Activated CD4-positive, CD25-positive, alpha-beta regulatory T cell treated with anti-CD3 and anti-CD28 coated beads, Interleukin-2, amount 50 U/mL, for 72 hours (primary cell): ENCODE measurements at regions not wholly inside any gene's neighbourhood (a gene's known extent, or its start where the extent isn't known, plus 50 kb on each side); places are given as distances from the start of the nearest gene placed in this dataset.
A peak's percentile ranks its signal among the peaks of the same experiment; 100 is the strongest.
"Not testable (repeated sequence)": the region's sequence is repeated elsewhere in the genome, so short reads cannot be mapped to it uniquely, and the experiment has no call there.

Source experiments
- DNase-seq: peaks from one replicate; pipeline ENCODE4 v3.0.0; 2021

- DNase-seq: no peak
Measured at GRCh38 chr2:238763471-238763995, 84.4 kb upstream of the TWIST2 start.

- no peak for DNase-seq
Measured at GRCh38 chr2:238765590-238765989, 82.3 kb upstream of the TWIST2 start.

- no peak for DNase-seq
Measured at GRCh38 chr2:238771218-238771617, 76.7 kb upstream of the TWIST2 start.

- no peak for DNase-seq
Measured at GRCh38 chr2:238771639-238772038, 76.2 kb upstream of the TWIST2 start.

DNA sequence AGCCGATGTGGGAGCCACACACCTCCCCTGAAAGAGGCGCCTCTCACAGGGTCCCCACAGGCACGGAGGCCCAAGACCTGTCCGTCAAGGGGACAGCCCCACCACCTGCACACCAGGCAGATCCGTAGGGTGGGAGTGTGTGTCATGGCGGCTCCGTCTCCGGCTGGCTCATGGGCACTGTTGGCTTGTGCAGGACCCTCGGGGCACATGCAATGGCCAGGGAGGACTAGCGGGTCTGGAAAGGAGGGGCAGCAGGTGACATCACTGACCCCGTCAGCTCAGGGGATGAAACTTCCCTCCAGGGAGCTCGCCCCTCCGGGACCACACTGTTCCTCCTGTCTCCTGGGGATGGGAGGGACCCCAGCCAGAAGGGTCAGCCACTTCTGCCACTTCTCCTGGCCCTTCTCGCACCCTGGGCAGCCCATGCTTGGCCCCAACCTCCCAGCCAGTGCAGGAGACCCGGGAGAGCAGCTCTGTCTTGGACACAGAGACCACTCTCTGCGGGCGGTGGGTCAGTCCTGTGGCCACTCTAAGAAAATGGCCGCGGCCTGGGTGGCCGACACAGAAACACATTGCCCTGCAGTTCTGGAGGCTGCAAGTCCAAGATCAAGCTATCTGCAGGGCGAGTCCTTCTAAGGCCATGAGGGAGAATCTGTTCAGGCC is 75.1 kb upstream of the TWIST2 start:
- no peak for DNase-seq

- DNase-seq: no peak
Measured at GRCh38 chr2:238773472-238773871, 74.4 kb upstream of the TWIST2 start.

DNA sequence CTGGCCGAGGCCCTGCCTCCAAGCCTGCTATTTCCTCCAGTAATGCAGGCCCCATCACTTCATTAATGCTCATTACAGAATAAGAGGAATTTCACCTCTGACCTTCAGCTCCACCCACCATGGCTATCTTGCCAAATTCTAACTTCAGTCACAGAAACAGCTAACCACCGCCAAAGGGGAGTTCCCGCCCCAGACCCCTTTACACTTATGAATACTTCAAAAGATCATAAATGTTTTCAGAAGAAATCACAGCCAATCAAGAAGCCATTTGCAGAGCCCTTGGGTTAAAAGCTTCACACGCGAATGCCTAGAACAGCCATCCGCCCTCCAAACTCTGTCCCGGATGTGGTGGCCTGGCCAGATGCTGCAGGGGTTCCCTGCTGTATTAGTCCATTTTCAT is 73.8 kb upstream of the TWIST2 start:
- DNase-seq: no peak

- no peak for DNase-seq
Measured at GRCh38 chr2:238774980-238775509, 72.8 kb upstream of the TWIST2 start.

DNA sequence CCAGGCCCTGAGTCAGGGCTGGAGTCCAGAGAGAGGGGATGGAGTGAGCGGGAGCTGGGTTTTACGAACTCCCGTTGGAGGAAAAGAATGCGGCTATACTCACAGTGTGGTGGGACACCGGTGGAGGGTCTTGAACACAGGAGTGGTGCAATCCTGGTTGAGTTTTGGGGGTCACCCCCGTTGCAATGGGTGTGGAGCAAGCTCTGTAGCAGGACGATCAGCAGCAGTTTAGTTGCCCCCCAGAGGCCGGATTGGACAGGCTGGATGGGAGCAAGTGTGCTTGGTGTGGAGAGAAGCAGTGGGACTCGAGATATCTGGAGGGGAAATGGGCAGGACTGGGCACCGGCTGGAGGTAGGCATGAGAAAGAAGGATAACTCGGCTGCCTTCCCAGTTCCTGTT is 72.3 kb upstream of the TWIST2 start:
- DNase-seq: no peak

GRCh38 chr2:238776003-238776760 is 71.7 kb upstream of the TWIST2 start:
- DNase-seq: no peak

GRCh38 chr2:238776761-238777046 is 71.2 kb upstream of the TWIST2 start:
- not testable (repeated sequence) for DNase-seq

DNA sequence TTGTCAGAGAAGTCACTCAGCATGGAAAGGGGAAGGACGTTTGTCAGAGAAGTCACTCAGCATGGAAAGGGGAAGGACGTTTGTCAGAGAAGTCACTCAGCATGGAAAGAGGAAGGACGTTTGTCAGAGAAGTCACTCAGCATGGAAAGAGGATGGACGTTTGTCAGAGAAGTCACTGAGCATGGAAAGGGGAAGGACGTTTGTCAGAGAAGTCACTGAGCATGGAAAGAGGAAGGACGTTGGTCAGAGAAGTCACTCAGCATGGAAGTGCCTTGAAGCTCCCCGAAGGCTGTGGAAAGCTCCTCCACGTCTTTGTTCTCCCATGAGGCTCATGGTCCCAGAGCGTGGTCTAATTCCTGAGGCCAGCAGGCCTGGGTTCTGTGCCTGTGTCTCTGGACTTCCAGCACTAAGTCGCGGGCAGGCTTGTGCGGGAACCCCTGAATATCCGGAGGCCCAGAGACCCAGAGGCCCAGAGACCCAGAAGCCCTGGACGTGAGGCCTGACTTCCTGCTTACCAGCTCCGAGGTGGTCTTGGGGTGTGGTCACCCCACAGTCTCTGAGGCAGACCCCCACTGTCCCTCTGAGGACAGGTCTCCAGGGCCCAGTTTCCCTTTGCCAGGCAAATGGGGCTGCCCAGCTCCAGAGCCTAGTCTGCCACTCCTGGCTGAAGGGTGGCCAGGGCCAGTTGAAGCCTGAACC is 70.4 kb upstream of the TWIST2 start:
- no peak for DNase-seq

DNA sequence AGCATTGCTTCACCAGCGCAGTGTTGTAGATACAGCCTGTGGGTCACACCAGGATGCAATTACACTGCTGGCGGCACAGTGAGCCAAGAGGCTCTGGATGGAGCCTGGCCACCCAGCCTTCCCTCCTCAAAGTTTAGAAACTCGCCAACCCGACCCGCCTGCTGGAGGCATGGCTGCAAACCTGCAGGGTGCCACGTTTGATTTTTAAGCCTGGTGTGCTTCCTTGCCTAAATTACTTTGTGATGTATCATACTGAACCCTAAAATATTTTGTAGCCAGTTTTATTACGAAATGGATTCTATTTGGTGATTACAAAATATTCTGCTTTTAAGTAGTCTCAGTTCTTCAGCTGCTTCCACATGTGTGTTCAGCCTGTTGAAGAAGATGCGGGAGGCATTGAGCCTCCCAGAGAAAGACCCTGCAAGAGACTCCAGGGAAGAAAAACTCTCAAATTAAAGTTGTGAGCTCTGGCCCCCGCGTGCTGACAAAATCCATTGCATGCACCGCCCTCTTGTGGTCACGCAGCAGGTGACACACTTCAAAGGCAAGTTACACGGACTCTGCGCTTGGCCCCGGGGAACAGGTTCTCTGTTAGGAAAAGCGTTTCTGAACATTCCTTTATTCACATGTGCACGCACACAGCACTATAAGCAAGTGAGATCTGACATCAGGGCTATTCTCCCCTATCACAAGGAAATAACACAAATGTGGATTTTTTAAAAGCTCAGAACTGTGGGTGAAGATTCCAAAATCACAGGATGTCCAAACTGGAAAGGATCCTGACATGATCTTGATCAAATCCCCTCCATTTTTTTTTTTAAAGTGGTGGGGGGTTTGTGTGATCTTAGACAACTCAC is 63.0 kb upstream of the TWIST2 start:
- DNase-seq: peak; percentile 59

DNA sequence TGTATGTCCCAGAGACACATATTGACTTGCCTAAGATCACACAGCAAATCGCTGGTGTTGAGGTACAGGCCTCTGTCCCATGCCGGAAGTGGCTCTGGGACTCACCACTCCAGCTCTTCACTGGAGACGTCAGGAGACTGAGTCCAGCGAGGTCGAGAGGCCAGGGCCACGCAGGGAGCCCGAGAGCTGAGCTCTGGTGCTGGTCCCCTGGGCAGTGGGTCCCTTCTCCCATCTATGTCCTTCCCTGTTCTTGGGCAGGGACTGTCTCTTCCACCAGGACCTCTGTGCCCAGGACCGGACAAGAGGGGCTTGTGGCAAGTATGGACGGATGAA is 62.4 kb upstream of the TWIST2 start:
- no peak for DNase-seq

DNA sequence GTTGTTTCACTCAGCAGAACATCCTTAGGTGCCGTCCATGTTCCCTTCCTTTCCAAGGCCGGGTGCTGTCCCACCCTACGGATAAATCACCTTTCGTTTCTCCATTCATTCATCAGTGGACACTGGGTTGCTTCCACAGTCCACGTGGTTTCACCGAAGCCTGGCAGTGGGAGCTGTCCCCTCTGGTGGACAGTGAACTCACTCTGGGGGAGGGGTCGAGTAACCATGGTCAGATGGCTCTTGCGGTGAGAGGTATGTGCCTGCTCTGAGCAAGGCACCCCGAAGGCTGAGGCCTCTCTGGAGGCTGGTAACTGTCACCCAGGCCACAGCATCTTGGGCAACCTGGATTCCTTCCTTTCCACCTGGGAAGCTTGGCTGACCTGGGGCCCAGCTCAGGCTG is 61.5 kb upstream of the TWIST2 start:
- DNase-seq: no peak

DNA sequence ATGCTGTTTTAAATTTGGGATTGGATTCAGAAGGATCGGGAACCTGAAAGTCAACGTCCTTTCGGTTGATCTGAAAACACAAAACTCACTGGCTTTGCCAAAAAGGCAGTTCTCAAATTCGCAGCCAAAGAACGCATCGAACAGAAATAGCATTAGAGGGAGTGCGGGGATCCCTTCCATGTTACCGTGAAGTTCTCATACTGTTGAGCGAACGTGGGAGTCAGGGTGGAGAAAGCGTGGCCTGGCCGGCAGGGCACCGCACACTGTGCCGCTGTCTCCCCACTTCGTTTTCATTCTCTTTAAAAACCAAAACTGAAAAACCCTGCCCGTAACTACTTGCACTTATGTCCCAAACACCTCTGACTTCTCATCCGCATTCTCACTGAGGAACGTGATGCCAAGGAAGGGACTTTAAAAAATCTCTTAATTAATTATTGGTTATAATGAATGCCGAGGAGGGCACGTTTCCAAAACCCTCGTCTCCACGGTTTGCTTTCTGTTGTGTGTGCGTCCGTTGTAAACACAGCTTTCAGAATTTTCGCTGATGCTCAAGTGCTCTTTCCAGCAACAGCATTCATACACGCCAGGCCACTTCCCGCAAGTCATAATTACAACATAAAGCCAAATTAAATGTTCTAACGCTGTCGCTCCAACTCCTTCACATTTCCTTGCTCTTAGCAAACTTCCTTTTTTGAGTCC is 60.9 kb upstream of the TWIST2 start:
- no peak for DNase-seq

GRCh38 chr2:238787501-238787900 is 60.4 kb upstream of the TWIST2 start:
- no peak for DNase-seq

- no peak for DNase-seq
Measured at GRCh38 chr2:238789317-238789806, 58.5 kb upstream of the TWIST2 start.

DNA sequence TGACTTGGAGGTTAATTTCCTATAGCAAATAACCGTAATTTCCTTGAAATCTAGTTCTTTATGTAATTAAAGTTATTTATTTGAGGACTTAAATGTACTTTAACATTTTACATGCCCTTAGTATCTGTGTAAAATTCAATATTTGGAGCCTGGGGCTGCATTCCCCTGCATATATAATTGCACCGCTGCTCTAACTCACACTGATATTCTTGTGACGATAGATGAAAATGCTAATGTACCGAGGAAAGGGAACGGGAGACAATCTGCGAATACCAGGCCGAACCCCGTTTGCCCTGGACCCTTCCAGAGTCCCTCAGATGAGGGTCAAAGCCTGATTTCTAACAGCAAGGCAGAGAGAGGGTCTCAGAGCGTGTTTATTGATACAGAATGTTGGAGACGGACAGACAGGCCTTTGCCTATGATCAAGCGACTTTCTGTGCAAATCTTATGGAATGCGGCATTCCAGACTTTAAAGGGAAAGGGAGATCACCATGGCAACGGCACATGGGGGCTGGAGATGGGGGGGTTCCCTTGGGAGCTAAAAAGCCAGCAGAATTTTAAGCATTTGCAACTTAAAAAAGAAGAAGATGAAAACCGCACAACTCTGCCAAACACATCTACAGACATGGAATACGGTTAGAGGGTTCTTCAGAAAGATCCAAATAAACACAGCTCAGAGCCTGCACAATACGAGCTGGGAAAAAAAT is 57.6 kb upstream of the TWIST2 start:
- no peak for DNase-seq

DNA sequence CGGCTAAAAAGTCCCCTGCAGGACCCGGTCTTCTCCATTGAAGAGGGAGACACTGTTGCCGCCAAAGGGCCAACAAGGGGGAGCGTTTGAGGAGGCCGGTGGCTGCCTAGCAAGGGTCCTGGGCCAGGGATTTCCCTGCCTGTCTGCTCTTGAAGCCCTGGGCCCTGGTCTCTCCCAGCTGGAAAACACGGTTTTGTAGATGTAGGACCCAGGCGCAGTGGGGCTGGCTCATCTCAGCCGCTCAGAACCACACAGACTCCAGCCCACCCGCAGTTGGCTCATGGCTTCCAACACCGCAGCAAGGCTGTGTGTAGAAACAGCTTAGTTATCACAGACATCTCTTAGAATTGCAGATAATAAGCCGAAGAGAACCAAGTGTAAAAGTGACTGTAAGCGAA is 57.1 kb upstream of the TWIST2 start:
- no peak for DNase-seq

- no peak for DNase-seq
Measured at GRCh38 chr2:238791354-238791753, 56.5 kb upstream of the TWIST2 start.

DNA sequence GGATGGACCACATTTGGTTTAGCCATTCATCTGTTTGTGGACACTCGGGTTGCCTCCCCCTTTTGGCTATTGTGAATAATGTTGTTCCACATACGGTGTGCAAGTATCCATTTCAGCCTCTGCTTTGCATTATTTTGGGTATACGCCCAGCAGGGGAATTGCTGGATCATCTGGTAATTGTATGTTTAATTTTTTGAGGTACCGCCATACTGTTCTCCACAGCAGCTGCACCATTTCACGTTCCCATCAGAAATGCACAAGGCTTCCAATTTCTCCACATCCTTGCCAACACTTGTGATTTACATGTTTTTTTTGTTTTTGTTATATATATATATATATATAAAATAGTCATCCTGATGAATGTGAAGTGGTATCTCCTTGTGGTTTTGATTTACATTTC is 54.6 kb upstream of the TWIST2 start:
- no peak for DNase-seq
